AG08396 (cell line): ENCODE measurements at regions not wholly inside any gene's neighbourhood (a gene's known extent, or its start where the extent isn't known, plus 50 kb on each side); places are given as distances from the start of the nearest gene placed in this dataset.
A peak's percentile ranks its signal among the peaks of the same experiment; 100 is the strongest.
"Not testable (repeated sequence)": the region's sequence is repeated elsewhere in the genome, so short reads cannot be mapped to it uniquely, and the experiment has no call there.

Experiments used
- DNase-seq: peaks from one replicate; pipeline ENCODE4 v3.0.0; 2012; ENCODE audit warnings: low spot score, mixed read lengths

GRCh38 chr9:96156171-96156974 lies 145.6 kb downstream of the HSD17B3 start:
- DNase-seq, result no peak

GRCh38 chr9:96154081-96154480 lies 147.9 kb downstream of the HSD17B3 start:
- no peak for DNase-seq

- DNase-seq, result no peak
Measured at GRCh38 chr9:96152550-96152949, 149.4 kb downstream of the HSD17B3 start.

- no peak for DNase-seq
Measured at GRCh38 chr9:96150324-96151227, 151.4 kb downstream of the HSD17B3 start.

GRCh38 chr9:96149533-96150280 lies 152.3 kb downstream of the HSD17B3 start:
- DNase-seq, result no peak

GRCh38 chr9:96148634-96149532 lies 153.1 kb downstream of the HSD17B3 start:
- DNase-seq, result no peak

GRCh38 chr9:96147029-96147428 lies 154.9 kb downstream of the HSD17B3 start:
- not testable (repeated sequence) for DNase-seq

GRCh38 chr9:96141666-96142065 lies 160.3 kb downstream of the HSD17B3 start:
- peak; percentile 28 for DNase-seq

- DNase-seq, result no peak
Measured at GRCh38 chr9:96141128-96141474, 160.9 kb downstream of the HSD17B3 start.

GRCh38 chr9:96140296-96141127 lies 161.5 kb downstream of the HSD17B3 start:
- no peak for DNase-seq

- DNase-seq, result peak; percentile 73
Measured at GRCh38 chr9:96139592-96140295, 162.2 kb downstream of the HSD17B3 start.

GRCh38 chr9:96138616-96139015 lies 163.4 kb downstream of the HSD17B3 start:
- no peak for DNase-seq

GRCh38 chr9:96137671-96138429 lies 164.1 kb downstream of the HSD17B3 start:
- DNase-seq, result no peak

GRCh38 chr9:96136992-96137670 lies 164.8 kb downstream of the HSD17B3 start:
- DNase-seq, result peak; percentile 77

- no peak for DNase-seq
Measured at GRCh38 chr9:96135753-96136290, 166.2 kb downstream of the HSD17B3 start.

- DNase-seq, result peak; percentile 28
Measured at GRCh38 chr9:96135076-96135752, 166.8 kb downstream of the HSD17B3 start.

GRCh38 chr9:96133321-96134021 lies 168.5 kb downstream of the HSD17B3 start:
- no peak for DNase-seq
